Body of pancreas (tissue), 4 donors: ENCODE measurements at regions not wholly inside any gene's neighbourhood (a gene's known extent, or its start where the extent isn't known, plus 50 kb on each side); places are given as distances from the start of the nearest gene placed in this dataset.

Experiments used
- POLR2A ChIP-seq, 3 donors: fragments of 450-650 bp; IDR thresholded peaks; one replicate each; pipeline ENCODE4 v1.6.1; 2016; ENCODE audit warnings: antibody characterized with exemption in 3 of 3, mild to moderate bottlenecking in 2 of 3
- TF ChIP-seq, protein P1 (sequence below), 7 experiments: fragments of 450-650 bp in 4 of 7; fragments of 200-600 bp in 3 of 7; sonication (generic) in 3 of 7; IDR thresholded peaks; one replicate each; pipeline ENCODE4 v1.5.1; 2016 to 2019; ENCODE audit warnings: antibody characterized with exemption in 7 of 7

- TF ChIP-seq POLR2A (IDR thresholded peaks at IDR 0.05) = no peak
- TF ChIP-seq, protein P1, sequence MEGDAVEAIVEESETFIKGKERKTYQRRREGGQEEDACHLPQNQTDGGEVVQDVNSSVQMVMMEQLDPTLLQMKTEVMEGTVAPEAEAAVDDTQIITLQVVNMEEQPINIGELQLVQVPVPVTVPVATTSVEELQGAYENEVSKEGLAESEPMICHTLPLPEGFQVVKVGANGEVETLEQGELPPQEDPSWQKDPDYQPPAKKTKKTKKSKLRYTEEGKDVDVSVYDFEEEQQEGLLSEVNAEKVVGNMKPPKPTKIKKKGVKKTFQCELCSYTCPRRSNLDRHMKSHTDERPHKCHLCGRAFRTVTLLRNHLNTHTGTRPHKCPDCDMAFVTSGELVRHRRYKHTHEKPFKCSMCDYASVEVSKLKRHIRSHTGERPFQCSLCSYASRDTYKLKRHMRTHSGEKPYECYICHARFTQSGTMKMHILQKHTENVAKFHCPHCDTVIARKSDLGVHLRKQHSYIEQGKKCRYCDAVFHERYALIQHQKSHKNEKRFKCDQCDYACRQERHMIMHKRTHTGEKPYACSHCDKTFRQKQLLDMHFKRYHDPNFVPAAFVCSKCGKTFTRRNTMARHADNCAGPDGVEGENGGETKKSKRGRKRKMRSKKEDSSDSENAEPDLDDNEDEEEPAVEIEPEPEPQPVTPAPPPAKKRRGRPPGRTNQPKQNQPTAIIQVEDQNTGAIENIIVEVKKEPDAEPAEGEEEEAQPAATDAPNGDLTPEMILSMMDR (IDR thresholded peaks at IDR 0.05) = no peak
Measured at GRCh38 chr6:100296810-100297544, 167.7 kb downstream of the SIM1 start.
